Endothelial cell of umbilical vein (primary cell): ENCODE measurements at regions not wholly inside any gene's neighbourhood (a gene's known extent, or its start where the extent isn't known, plus 50 kb on each side); places are given as distances from the start of the nearest gene placed in this dataset.

Source experiments
- BruUV-seq: library from RNA; stranded (reverse); fragments of 400-500 nt; replicated peaks from 2 replicates; lab custom pipeline; 2021; lab: Mats Ljungman, UMichigan
- CTCF ChIA-PET: fragments of 300-600, 350-600 bp; sonication (Branson Sonifier 250); formaldehyde crosslinking; loops from one replicate; lab custom pipeline; 2021; ENCODE audit warnings: antibody characterized with exemption, inconsistent platforms; lab: Charles Lee
- POLR2A ChIA-PET: fragments of 300-600, 350-600 bp; sonication (Branson Sonifier 250); formaldehyde crosslinking; loops from one replicate; lab custom pipeline; 2021; ENCODE audit warnings: antibody characterized with exemption, inconsistent platforms; lab: Charles Lee
- DNase-seq: peaks from one replicate; pipeline ENCODE4 v3.0.0-alpha.2; 2011; ENCODE audit warnings: low read depth, low spot score
- FAIRE-seq: peaks from 2 replicates; lab custom pipeline; 2011; peaks lifted over from hg19 to GRCh38; lab: Jason Lieb, UNC
- H2AFZ ChIP-seq: 2 replicates; pipeline ENCODE4 v1.6.0; 2012; ENCODE audit warnings: low read depth, low read length, control low read depth, inconsistent platforms
- H3K27ac ChIP-seq: 2 replicates; pipeline ENCODE4 v1.5.1; 2011; ENCODE audit warnings: low read depth, mild to moderate bottlenecking, control low read depth, low read length, moderate library complexity; ENCODE audit not compliant: insufficient read depth
- H3K27me3 ChIP-seq, 2 experiments: 2 replicates each; pipeline versions ENCODE4 v1.6.0 to v1.6.1; 2011; ENCODE audit warnings: low read length in 2 of 2, mixed read lengths in 1 of 2; ENCODE audit not compliant: control insufficient read depth in 2 of 2, insufficient read depth in 2 of 2
- H3K36me3 ChIP-seq, 2 experiments: 2 replicates in 1 of 2; 3 replicates in 1 of 2; pipeline ENCODE4 v1.5.1; 2011; ENCODE audit warnings: low read length in 2 of 2, mild to moderate bottlenecking in 1 of 2, moderate library complexity in 1 of 2; ENCODE audit not compliant: control insufficient read depth in 2 of 2, insufficient read depth in 2 of 2; ENCODE audit errors: extremely low read depth in 1 of 2
- H3K4me1 ChIP-seq: 3 replicates; pipeline ENCODE4 v1.5.1; 2011; ENCODE audit warnings: mild to moderate bottlenecking, low read length; ENCODE audit not compliant: control insufficient read depth, insufficient read depth; ENCODE audit errors: extremely low read depth
- H3K4me2 ChIP-seq: 2 replicates; pipeline ENCODE4 v1.6.1; 2011; ENCODE audit warnings: low read length, control low read depth, mixed read lengths; ENCODE audit not compliant: insufficient read depth
- H3K4me3 ChIP-seq, 3 experiments: fragments of 200-600 bp in 1 of 3; sonication (generic), shearing (Covaris generic) in 1 of 3; replicated peaks in 1 of 3; 2 replicates each; pipeline ENCODE4 v1.5.1; 2011 to 2016; ENCODE audit warnings: control low read depth in 3 of 3, low read length in 3 of 3, mild to moderate bottlenecking in 2 of 3, inconsistent platforms in 1 of 3, low read depth in 1 of 3, moderate library complexity in 1 of 3; ENCODE audit not compliant: insufficient read depth in 1 of 3
- H3K79me2 ChIP-seq: 2 replicates; pipeline ENCODE4 v1.6.0; 2012; ENCODE audit warnings: low read length, inconsistent platforms; ENCODE audit not compliant: control insufficient read depth, insufficient read depth
- H3K9ac ChIP-seq: replicated peaks from 2 replicates; pipeline ENCODE3; 2011; ENCODE audit warnings: low read length, control low read depth; ENCODE audit not compliant: insufficient read depth; ENCODE audit errors: extremely low read depth
- H3K9me1 ChIP-seq: replicated peaks from 3 replicates; pipeline ENCODE4 v1.6.0; 2011; ENCODE audit warnings: mild to moderate bottlenecking, low read length; ENCODE audit not compliant: control insufficient read depth, insufficient read depth; ENCODE audit errors: extremely low read depth
- H3K9me3 ChIP-seq: replicated peaks from 2 replicates; pipeline ENCODE4 v1.5.1; 2012; ENCODE audit warnings: low read length, inconsistent platforms; ENCODE audit not compliant: control insufficient read depth, insufficient read depth
- H4K20me1 ChIP-seq: replicated peaks from 2 replicates; pipeline ENCODE3; 2011; ENCODE audit warnings: mild to moderate bottlenecking, low read length; ENCODE audit not compliant: control insufficient read depth, insufficient read depth; ENCODE audit errors: extremely low read depth
- CTCF ChIP-seq, 2 donors: IDR thresholded peaks; 1 replicate in 1 of 2; 2 replicates in 1 of 2; pipeline ENCODE4 v1.5.1; 2011; ENCODE audit warnings: low read length in 2 of 2, mild to moderate bottlenecking in 2 of 2, moderate library complexity in 2 of 2, control low read depth in 1 of 2, inconsistent platforms in 1 of 2, low read depth in 1 of 2; ENCODE audit not compliant: insufficient read depth in 1 of 2; ENCODE audit errors: extremely low read depth in 1 of 2
- FOS ChIP-seq: IDR thresholded peaks from 2 replicates; pipeline ENCODE4 v1.6.1; 2011; ENCODE audit warnings: mild to moderate bottlenecking, low read length, moderate library complexity, borderline replicate concordance; ENCODE audit not compliant: insufficient read depth
- GATA2 ChIP-seq: IDR thresholded peaks from 2 replicates; pipeline ENCODE4 v1.7.0; 2011; ENCODE audit warnings: low read depth, mild to moderate bottlenecking, moderate library complexity, mixed read lengths, low read length; ENCODE audit not compliant: insufficient read length, insufficient read depth
- JUN ChIP-seq: IDR thresholded peaks from 2 replicates; pipeline ENCODE4 v1.6.1; 2011; ENCODE audit warnings: borderline replicate concordance, low read depth; ENCODE audit not compliant: insufficient read length, insufficient read depth
- MAX ChIP-seq: IDR thresholded peaks from 2 replicates; pipeline ENCODE4 v1.6.1; 2011; ENCODE audit not compliant: insufficient read depth, insufficient read length
- MYC ChIP-seq: IDR thresholded peaks from one replicate; pipeline ENCODE4 v1.6.1; 2011; ENCODE audit warnings: mild to moderate bottlenecking, low read depth, low read length
- POLR2A ChIP-seq: IDR thresholded peaks from 2 replicates; pipeline ENCODE4 v1.6.1; 2012; ENCODE audit warnings: low read depth, mild to moderate bottlenecking, control low read depth, low read length
- POLR2AphosphoS5 ChIP-seq: IDR thresholded peaks from 2 replicates; pipeline ENCODE4 v1.6.1; 2012; ENCODE audit warnings: low read depth, mild to moderate bottlenecking, control low read depth, low read length, moderate library complexity; ENCODE audit not compliant: insufficient read depth
- dilution Hi-C: fragments of 300-500 bp; cut with MboI; formaldehyde crosslinking; loops from one replicate; pipeline ENCODE4 v1.15.0; 2019; ENCODE audit warnings: low sequenced_read_pairs; ENCODE audit not compliant: extremely low pct_ligation_motif_present
- intact Hi-C: fragments of 100-400 bp; cut with micrococcal nuclease; formaldehyde crosslinking; loops from one replicate; pipeline ENCODE4 v1.10.0; 2022

GRCh38 chr4:13248621-13249298, 235.4 kb downstream of the RAB28 start:
- POLR2A ChIA-PET, result no interaction called here
- dilution Hi-C loops (no loop called here), intact Hi-C loops (no loop called here)
- Histone ChIP-seq H2AFZ (no peak overlapping the region), H3K9ac (no peak overlapping the region), H3K27ac (no peak overlapping the region), H3K36me3 (no peaks in the 10 kb centered on the region), H3K4me1 (no peaks in the 10 kb centered on the region), H3K9me1 (no peaks in the 10 kb centered on the region), H4K20me1 (no peaks in the 10 kb centered on the region), H3K27me3 (no peaks in the 10 kb centered on the region), H3K4me2 (no peak overlapping the region), H3K4me3 (no peak overlapping the region), H3K9me3 (peaks cover 3% of the 10 kb centered on the region), H3K79me2 (no peaks in the 10 kb centered on the region)
- no TSS peak for BruUV-seq
- DNase-seq (no peak), FAIRE-seq (no peak)
- CTCF ChIA-PET, result no interaction called here
- no peak for TF ChIP-seq GATA2
- no peak for TF ChIP-seq POLR2A
- TF ChIP-seq FOS, result no peak
- no peak for TF ChIP-seq CTCF (IDR thresholded peaks at IDR 0.05; ENCODE audit: extremely low read depth in 1 of 2, insufficient read depth in 1 of 2, low read depth in 1 of 2, low read length in 2 of 2)
- no peak for TF ChIP-seq POLR2AphosphoS5
- TF ChIP-seq JUN, result no peak
- no peak for TF ChIP-seq MAX
- no peak for TF ChIP-seq MYC
